HPDE6-E6E7 (cell line): ENCODE measurements at regions not wholly inside any gene's neighbourhood (a gene's known extent, or its start where the extent isn't known, plus 50 kb on each side); places are given as distances from the start of the nearest gene placed in this dataset.

Experiments
- DNase-seq: peaks from one replicate; pipeline ENCODE4 v3.0.0; 2011; ENCODE audit warnings: missing footprints; ENCODE audit errors: extremely low spot score

DNA sequence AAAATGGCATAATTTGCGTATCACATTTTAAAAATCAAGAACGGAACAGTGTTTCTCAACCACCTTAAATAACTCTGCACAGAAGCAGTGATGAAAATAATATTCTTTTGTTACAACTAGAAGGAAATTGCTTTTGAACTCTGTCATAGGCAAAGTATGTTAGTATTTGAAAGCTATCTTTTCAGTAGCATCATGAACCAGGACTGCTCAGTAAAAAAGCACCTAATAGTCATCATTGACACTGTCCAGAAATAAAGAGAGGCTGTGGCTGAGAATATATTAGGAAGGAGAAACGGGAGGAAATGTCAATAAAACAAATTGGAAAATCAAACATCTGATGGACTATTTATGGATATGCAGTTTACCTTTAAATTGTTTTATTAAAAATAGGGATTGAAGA lies 237.2 kb upstream of the AKR1E2 start:
- DNase-seq = no peak

- no peak for DNase-seq
Observed at GRCh38 chr10:4587466-4587865, 238.5 kb upstream of the AKR1E2 start.

- DNase-seq = no peak
Observed at GRCh38 chr10:4586776-4587175, 239.2 kb upstream of the AKR1E2 start.

- no peak for DNase-seq
Observed at GRCh38 chr10:4581929-4582328, 244.1 kb upstream of the AKR1E2 start.

- DNase-seq = no peak
Observed at GRCh38 chr10:4579844-4580243, 246.2 kb upstream of the AKR1E2 start.

- no peak for DNase-seq
Observed at GRCh38 chr10:4576206-4576605, 249.8 kb upstream of the AKR1E2 start.

DNA sequence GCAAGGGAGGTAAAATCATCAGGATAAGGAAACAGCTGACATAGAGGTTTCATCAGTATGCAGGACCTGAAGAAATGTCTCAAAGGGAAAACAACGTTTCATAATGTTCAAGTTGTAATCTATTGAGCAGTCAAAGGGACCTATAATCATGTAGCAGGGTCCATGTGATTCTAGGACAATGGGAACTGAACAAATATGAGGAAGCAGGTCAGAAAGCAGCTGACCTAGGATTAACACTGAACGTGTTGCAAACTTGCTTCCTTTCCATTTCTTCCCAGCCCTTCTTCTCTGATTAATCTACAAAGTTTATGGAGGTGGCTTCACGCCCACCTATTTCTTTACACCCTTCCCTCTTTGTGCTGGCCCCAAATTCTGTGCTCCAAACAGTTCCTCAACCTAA lies 256.9 kb upstream of the AKR1E2 start:
- DNase-seq = no peak

DNA sequence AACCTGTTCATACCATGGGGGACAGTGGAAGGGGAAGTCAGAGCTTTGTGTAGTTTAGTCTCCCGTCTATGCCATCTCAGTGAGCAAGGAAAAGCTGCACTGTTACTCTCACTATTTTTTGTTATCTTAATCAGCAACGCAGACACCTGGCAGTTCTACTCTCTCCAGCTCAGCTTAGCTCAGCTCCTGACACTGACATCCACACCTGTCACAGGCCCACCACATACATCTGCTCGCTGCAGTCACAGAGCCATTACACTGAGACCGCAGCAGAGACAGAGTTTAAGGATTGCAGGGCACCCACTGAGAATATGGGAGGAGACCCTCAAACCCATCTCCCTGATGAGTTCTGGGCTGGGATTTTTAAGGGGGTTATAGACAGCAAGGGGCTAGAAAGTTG lies 257.3 kb upstream of the AKR1E2 start:
- DNase-seq = no peak

GRCh38 chr10:4568086-4568485 lies 257.9 kb upstream of the AKR1E2 start:
- DNase-seq = no peak

- DNase-seq = no peak
Observed at GRCh38 chr10:4567637-4568036, 258.4 kb upstream of the AKR1E2 start.

DNA sequence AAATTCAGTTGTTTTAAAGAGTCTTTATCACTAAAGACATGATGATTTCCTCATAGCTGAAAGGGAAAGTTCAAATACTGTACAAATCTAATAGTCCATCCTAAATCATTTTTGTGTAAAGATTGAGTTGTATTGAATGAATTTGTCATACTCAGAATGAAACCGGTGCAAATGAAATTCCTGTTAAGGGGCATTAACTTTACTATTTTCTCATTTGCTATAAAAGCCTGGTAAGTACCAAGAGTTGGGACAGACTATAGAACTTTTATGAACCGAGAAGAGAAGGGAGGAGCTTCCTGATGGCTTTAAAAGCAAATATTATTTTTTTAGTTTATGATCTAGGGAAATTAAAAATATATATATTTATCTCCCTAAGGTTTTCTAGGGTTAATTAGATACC lies 260.0 kb upstream of the AKR1E2 start:
- no peak for DNase-seq

DNA sequence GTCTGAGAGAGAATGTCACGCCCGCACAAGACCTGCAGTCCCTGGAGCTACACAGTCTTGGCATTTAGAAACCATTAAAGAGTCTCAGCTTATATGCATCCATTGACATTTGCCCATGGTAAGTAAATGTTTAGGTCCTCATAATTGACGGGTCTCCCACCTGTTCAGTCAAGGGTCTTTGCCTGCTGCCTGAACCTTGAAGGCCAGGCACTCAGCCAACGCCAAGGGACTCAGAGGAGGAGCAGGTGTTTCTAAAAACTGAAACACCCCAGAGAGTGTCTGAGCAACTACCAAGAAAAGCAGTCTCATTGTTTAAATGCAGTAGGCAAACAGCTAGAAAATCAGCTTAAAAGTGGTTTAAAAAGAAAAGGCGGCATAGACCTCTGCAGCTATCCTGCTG lies 264.7 kb upstream of the AKR1E2 start:
- DNase-seq = no peak

GRCh38 chr10:4557469-4557868 lies 268.5 kb upstream of the AKR1E2 start:
- DNase-seq = no peak

- no peak for DNase-seq
Observed at GRCh38 chr10:4556527-4556926, 269.5 kb upstream of the AKR1E2 start.

DNA sequence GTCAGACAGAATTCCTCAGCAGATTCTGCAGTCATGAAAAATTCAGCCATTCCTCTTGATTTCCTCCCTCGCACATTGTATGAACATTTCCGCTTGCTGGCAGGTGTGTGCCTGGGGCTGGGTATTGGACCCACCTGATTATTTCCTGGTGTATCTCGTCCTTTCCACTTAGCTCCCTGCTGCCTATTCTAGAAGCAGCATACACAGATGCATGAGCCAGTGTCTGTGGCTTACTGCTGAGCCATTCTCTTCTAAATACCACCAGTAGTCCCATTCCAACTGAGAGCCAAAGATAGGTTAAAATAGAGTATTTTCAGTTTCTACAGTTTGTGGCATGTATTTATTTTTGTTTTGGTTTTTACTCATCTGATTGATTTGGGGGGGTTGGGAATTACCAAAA lies 270.1 kb upstream of the AKR1E2 start:
- DNase-seq = no peak

GRCh38 chr10:4549139-4549653 lies 276.8 kb upstream of the AKR1E2 start:
- DNase-seq = no peak

DNA sequence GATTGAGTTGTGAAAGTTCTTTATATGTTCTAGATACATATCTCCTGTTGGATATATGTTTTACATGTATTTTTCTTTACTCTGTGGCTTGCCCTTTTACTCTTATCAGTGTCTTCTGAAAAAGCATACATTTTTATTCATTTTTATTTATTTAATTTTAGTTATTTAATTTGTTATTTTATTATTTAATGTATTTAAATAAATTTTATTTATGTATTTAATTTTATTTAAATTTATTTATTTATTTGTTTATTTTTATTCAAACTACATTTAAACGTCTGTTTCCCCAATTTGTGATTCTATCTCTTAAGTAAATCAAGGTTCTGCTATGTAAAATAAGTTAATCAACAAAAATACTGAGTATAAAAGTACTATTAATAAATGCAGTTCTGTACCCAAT lies 279.1 kb upstream of the AKR1E2 start:
- DNase-seq = no peak

GRCh38 chr10:4546500-4546899 lies 279.5 kb upstream of the AKR1E2 start:
- DNase-seq = no peak

DNA sequence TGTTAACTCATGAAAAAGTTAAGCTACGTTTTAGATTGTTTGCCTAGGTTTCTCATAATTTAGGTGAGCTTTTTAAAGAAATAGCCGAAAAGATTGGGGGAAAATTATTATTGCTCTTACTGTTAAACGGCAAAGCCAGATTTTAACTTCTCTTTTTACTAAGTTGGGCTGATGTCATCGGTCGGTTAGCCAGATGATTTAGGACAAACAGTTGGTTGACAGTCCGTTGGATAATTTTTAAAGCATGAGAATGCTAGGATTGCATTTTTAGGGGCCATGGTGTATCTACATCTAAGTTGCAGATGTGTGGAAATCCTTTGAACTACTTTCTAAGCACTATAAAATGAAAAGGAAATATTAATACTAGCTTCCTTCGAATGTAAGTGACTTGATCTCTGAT lies 280.9 kb upstream of the AKR1E2 start:
- no peak for DNase-seq

GRCh38 chr10:4543938-4544533 lies 282.0 kb upstream of the AKR1E2 start:
- no peak for DNase-seq

GRCh38 chr10:4541292-4541691 lies 284.7 kb upstream of the AKR1E2 start:
- DNase-seq = peak; percentile 29

- no peak for DNase-seq
Observed at GRCh38 chr10:4538016-4538415, 288.0 kb upstream of the AKR1E2 start.

DNA sequence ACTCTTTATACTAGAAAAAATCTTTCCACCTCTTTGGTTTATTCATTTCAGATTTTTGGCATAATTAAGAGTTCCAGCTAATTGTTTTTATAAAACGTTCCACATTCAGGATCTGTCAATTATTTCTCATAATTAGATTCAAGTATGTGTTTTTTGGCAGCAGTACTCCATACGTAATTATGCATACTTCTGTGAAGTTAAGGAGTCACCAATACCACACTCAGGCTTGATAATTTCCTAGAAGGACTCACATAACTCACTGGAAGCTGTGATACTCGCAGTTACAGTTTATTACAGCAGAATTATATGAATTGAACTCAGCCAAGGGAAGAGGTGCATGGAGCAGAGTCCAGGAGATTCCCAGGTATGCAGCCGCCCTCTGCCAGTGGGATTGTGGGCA lies 290.5 kb upstream of the AKR1E2 start:
- DNase-seq = no peak

DNA sequence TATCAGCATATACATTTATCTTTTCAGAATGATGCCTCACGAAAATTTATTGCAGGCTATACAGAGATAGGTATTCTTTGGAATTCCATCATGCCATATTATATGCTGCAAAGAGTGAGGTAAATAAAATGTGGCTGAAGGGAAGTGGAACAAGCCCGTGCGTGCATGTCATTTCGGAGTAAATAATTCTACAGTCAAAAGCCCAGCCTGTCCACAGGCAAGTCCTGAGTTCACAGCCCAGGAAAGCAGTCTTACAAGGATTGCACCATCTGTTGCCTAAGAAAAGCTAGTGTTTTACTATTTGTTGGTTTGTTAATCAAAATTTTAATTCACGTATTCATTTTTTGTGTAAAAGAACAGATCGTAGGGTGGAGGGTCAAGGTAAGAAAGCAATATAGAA lies 292.4 kb upstream of the AKR1E2 start:
- DNase-seq = peak; percentile 4
